ENCODE measurements at regions not wholly inside any gene's neighbourhood (a gene's known extent, or its start where the extent isn't known, plus 50 kb on each side); places are given as distances from the start of the nearest gene placed in this dataset.

DNA sequence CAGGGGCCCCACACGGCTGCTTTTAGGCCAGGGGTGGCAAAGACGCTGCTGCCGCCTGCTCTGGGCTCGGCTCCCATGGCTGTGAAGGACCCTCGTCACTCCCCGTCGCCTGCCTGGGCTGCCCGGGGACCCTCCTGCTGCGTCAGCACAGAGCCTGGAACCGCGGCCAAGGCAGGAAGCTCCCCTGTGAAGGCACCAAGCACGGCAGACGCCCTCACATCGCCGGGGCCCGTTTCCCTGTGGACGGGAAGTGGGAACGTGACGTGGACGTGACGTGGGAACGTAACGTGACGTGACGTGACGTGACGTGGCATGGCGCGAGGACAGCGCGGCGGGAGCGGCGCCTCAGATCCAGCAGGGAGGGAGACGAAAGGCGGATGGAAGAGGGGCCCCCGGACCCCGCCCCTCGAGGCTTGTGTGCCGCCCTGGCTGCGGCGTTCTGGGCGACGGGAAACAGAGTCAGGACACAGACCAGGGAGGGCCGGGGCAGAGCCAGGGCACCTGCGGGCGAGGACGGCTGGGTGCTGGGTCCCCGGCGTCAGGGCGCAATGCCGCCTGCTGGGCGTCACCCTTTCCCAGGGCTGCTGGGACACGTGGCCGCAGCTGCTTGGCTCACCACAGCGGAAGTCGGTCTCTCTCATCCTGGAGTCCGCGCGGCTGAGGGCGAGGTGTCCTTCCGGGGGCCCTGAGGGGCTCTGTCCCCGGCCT is 53.1 kb downstream of the MRPL36 start:
- no peak for FAIRE-seq
- CTCF ChIA-PET, result no interaction called here
- intact Hi-C loops (cut with micrococcal nuclease; ENCODE audit: unreplicated experiment), result no loop called here
- WGBS (ENCODE audit: insufficient coverage, insufficient replicate concordance, low lambda C conversion rate, missing lambda C conversion rate), result 63% methylated on average over 57 of the region's 63 CpGs
- Histone ChIP-seq H3K4me1 (ENCODE audit: control insufficient read depth, insufficient read depth, low read length) (no peaks in the 10 kb centered on the region), H3K27me3 (replicated peaks in 1 of 2; ENCODE audit: control insufficient read depth in 2 of 2, insufficient read depth in 2 of 2, low read length in 1 of 2) (no peaks in the 10 kb centered on the region; a peak in 1 of 4 replicates), H3K9ac (ENCODE audit: control insufficient read depth, insufficient read depth, low read length) (no peak overlapping the region), H3K4me3 (no peak overlapping the region), H3K27ac (ENCODE audit: control insufficient read depth, insufficient read depth) (no peak overlapping the region), H3K9me3 (replicated peaks; ENCODE audit: control insufficient read depth, insufficient read depth, low read length) (peaks cover 2% of the 10 kb centered on the region; the same call in 1 of the 3 replicates), H2AFZ (ENCODE audit: control insufficient read depth, low read depth, low read length) (no peak overlapping the region), H3K4me2 (ENCODE audit: control insufficient read depth, insufficient read depth) (no peak overlapping the region), H3K79me2 (ENCODE audit: control insufficient read depth, insufficient read depth, low read length) (no peaks in the 10 kb centered on the region), H4K20me1 (ENCODE audit: control insufficient read depth, insufficient read depth) (no peaks in the 10 kb centered on the region), H3K36me3 (ENCODE audit: control insufficient read depth in 2 of 2, insufficient read depth in 2 of 2, low read length in 1 of 2) (no peaks in the 10 kb centered on the region)
- in situ Hi-C loops (cut with MboI), result no loop called here
- DNase-seq (ENCODE audit: low read depth, low spot score), result no peak
- BruUV-seq (replicated peaks), result no TSS peak
- POLR2A ChIA-PET, result no interaction called here
- SMC1A ChIA-PET (ENCODE audit: uncharacterized antibody, unreplicated experiment), result no interaction called here
- no peak for ATAC-seq
- RAD21 ChIA-PET (ENCODE audit: unreplicated experiment), result no interaction called here
- TF ChIP-seq LARP7 (IDR thresholded peaks at IDR 0.05), result no peak
- no peak for TF ChIP-seq EZH2 (IDR thresholded peaks at IDR 0.05; ENCODE audit: borderline replicate concordance, control insufficient read depth, low read depth, low read length)
- TF ChIP-seq NFIC (IDR thresholded peaks at IDR 0.05; ENCODE audit: low read depth, low read length), result no peak
- TF ChIP-seq, protein P1, sequence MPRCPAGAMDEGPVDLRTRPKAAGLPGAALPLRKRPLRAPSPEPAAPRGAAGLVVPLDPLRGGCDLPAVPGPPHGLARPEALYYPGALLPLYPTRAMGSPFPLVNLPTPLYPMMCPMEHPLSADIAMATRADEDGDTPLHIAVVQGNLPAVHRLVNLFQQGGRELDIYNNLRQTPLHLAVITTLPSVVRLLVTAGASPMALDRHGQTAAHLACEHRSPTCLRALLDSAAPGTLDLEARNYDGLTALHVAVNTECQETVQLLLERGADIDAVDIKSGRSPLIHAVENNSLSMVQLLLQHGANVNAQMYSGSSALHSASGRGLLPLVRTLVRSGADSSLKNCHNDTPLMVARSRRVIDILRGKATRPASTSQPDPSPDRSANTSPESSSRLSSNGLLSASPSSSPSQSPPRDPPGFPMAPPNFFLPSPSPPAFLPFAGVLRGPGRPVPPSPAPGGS (IDR thresholded peaks at IDR 0.05; ENCODE audit: borderline replicate concordance, insufficient read depth, low read depth, low read length, poor library complexity, severe bottlenecking), result no peak
- TF ChIP-seq TAF1 (IDR thresholded peaks at IDR 0.05; ENCODE audit: borderline replicate concordance, low read depth, low read length), result no peak
- no peak for TF ChIP-seq RAD51 (IDR thresholded peaks at IDR 0.05)
- TF ChIP-seq, protein P2, sequence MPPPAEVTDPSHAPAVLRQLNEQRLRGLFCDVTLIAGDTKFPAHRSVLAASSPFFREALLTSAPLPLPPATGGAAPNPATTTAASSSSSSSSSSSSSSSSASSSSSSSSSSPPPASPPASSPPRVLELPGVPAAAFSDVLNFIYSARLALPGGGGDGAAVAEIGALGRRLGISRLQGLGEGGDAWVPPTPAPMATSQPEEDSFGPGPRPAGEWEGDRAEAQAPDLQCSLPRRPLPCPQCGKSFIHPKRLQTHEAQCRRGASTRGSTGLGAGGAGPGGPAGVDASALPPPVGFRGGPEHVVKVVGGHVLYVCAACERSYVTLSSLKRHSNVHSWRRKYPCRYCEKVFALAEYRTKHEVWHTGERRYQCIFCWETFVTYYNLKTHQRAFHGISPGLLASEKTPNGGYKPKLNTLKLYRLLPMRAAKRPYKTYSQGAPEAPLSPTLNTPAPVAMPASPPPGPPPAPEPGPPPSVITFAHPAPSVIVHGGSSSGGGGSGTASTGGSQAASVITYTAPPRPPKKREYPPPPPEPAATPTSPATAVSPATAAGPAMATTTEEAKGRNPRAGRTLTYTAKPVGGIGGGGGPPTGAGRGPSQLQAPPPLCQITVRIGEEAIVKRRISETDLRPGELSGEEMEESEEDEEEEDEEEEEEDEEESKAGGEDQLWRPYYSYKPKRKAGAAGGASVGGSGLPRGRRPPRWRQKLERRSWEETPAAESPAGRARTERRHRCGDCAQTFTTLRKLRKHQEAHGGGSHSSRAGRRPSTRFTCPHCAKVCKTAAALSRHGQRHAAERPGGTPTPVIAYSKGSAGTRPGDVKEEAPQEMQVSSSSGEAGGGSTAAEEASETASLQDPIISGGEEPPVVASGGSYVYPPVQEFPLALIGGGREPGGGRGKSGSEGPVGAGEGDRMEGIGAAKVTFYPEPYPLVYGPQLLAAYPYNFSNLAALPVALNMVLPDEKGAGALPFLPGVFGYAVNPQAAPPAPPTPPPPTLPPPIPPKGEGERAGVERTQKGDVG (CRISPR knock-in tag; IDR thresholded peaks at IDR 0.05), result no peak
- TF ChIP-seq, protein P3, sequence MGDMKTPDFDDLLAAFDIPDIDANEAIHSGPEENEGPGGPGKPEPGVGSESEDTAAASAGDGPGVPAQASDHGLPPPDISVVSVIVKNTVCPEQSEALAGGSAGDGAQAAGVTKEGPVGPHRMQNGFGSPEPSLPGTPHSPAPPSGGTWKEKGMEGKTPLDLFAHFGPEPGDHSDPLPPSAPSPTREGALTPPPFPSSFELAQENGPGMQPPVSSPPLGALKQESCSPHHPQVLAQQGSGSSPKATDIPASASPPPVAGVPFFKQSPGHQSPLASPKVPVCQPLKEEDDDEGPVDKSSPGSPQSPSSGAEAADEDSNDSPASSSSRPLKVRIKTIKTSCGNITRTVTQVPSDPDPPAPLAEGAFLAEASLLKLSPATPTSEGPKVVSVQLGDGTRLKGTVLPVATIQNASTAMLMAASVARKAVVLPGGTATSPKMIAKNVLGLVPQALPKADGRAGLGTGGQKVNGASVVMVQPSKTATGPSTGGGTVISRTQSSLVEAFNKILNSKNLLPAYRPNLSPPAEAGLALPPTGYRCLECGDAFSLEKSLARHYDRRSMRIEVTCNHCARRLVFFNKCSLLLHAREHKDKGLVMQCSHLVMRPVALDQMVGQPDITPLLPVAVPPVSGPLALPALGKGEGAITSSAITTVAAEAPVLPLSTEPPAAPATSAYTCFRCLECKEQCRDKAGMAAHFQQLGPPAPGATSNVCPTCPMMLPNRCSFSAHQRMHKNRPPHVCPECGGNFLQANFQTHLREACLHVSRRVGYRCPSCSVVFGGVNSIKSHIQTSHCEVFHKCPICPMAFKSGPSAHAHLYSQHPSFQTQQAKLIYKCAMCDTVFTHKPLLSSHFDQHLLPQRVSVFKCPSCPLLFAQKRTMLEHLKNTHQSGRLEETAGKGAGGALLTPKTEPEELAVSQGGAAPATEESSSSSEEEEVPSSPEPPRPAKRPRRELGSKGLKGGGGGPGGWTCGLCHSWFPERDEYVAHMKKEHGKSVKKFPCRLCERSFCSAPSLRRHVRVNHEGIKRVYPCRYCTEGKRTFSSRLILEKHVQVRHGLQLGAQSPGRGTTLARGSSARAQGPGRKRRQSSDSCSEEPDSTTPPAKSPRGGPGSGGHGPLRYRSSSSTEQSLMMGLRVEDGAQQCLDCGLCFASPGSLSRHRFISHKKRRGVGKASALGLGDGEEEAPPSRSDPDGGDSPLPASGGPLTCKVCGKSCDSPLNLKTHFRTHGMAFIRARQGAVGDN (IDR thresholded peaks at IDR 0.05), result no peak
- no peak for TF ChIP-seq ZNF217 (IDR thresholded peaks at IDR 0.05)
- no peak for TF ChIP-seq HCFC1 (IDR thresholded peaks at IDR 0.05; ENCODE audit: low read length)
- no peak for TF ChIP-seq MYB (IDR thresholded peaks at IDR 0.05; ENCODE audit: borderline replicate concordance, low read depth, low read length)
- no peak for TF ChIP-seq TBL1XR1 (IDR thresholded peaks at IDR 0.05; ENCODE audit: low read depth, low read length)
- TF ChIP-seq, protein P4, sequence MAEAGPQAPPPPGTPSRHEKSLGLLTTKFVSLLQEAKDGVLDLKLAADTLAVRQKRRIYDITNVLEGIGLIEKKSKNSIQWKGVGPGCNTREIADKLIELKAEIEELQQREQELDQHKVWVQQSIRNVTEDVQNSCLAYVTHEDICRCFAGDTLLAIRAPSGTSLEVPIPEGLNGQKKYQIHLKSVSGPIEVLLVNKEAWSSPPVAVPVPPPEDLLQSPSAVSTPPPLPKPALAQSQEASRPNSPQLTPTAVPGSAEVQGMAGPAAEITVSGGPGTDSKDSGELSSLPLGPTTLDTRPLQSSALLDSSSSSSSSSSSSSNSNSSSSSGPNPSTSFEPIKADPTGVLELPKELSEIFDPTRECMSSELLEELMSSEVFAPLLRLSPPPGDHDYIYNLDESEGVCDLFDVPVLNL (IDR thresholded peaks at IDR 0.05; ENCODE audit: low read depth, low read length), result no peak

Measured in GM12878 (cell line).